ENCODE measurements at regions not wholly inside any gene's neighbourhood (a gene's known extent, or its start where the extent isn't known, plus 50 kb on each side); places are given as distances from the start of the nearest gene placed in this dataset.

DNA sequence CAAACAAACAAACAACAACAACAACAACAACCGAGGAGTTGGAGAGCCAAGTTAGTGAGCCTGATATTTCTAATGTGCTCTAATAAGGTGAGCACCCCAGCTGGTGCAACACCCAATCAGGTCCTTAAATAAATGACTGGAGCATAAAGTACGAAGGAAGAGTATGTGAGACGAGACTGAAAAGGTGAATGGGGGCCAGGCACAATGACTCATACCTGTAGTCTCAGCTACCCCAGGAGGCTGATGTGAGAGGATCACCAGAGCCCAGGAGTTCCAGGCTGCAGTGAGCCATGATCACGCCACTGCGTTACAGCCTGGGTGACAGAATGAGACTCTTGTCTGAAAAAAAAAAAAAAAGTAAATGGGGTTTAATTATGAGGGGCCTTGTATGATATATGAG, 152.0 kb upstream of the ZRANB2 start:
- TF ChIP-seq, protein P1, sequence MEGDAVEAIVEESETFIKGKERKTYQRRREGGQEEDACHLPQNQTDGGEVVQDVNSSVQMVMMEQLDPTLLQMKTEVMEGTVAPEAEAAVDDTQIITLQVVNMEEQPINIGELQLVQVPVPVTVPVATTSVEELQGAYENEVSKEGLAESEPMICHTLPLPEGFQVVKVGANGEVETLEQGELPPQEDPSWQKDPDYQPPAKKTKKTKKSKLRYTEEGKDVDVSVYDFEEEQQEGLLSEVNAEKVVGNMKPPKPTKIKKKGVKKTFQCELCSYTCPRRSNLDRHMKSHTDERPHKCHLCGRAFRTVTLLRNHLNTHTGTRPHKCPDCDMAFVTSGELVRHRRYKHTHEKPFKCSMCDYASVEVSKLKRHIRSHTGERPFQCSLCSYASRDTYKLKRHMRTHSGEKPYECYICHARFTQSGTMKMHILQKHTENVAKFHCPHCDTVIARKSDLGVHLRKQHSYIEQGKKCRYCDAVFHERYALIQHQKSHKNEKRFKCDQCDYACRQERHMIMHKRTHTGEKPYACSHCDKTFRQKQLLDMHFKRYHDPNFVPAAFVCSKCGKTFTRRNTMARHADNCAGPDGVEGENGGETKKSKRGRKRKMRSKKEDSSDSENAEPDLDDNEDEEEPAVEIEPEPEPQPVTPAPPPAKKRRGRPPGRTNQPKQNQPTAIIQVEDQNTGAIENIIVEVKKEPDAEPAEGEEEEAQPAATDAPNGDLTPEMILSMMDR (IDR thresholded peaks at IDR 0.05), result no peak
- no peak for TF ChIP-seq POLR2A (IDR thresholded peaks at IDR 0.05)
